ENCODE measurements at regions not wholly inside any gene's neighbourhood (a gene's known extent, or its start where the extent isn't known, plus 50 kb on each side); places are given as distances from the start of the nearest gene placed in this dataset.

- no peak for TF ChIP-seq CTCF (IDR thresholded peaks at IDR 0.05)
- TF ChIP-seq POLR2A (IDR thresholded peaks at IDR 0.05), result no peak
These were observed 73.7 kb upstream of the ZNF516 start for GRCh38 chr18:76568731-76569130.

All from Peyer's patch (tissue), 4 donors.